NCI-H82 treated with DMSO at 0.1 percent for 48 hours (cell line): ENCODE measurements at regions not wholly inside any gene's neighbourhood (a gene's known extent, or its start where the extent isn't known, plus 50 kb on each side); places are given as distances from the start of the nearest gene placed in this dataset.

Source experiments
- DNase-seq: peaks from one replicate; lab custom pipeline; 2025; ENCODE audit not compliant: unreplicated experiment; lab: John Stamatoyannopoulos, UW

- DNase-seq, result no peak
These were observed 163.2 kb upstream of the RPL38 start for GRCh38 chr17:74040291-74040690.

GRCh38 chr17:74040729-74041128 lies 162.7 kb upstream of the RPL38 start:
- DNase-seq, result peak; percentile 84

DNA sequence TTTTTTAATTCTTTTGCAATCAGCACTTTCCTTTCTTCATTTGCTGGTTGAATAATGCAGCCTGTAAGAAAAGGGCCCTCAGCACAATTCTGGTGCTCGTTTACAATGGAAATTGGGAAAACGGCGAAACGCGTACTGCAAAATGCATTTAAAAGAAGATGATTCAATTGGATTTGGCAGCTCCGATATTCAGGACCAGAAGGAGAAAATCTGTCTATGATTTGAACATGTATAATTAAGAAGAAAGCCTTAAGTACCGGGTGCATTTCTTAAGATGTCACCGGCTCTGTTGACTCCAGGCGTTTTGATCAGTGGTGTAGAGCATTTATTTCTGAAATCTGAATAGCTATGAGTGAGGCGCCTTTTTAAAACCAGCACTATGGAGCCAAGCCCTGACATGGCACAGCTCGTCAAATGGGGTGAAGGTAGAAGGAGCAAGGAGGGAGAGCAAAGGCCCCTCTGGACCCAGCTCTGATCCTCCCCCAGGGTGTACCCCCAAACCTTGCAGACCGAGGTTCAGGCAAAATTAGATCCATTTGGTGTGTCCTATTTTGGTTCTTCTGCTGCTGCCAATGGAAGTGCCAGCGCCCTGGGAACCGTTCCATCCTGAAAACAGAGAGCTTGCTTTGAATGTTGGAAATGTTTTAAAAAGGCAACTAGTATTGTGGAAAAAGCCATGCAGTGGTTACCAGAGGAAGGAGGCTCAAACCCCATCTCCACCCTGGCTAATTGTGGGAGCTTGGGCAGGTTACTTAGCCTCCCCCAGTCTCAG lies 161.4 kb upstream of the RPL38 start:
- DNase-seq, result no peak

GRCh38 chr17:74042744-74043486 lies 160.6 kb upstream of the RPL38 start:
- DNase-seq, result no peak

DNA sequence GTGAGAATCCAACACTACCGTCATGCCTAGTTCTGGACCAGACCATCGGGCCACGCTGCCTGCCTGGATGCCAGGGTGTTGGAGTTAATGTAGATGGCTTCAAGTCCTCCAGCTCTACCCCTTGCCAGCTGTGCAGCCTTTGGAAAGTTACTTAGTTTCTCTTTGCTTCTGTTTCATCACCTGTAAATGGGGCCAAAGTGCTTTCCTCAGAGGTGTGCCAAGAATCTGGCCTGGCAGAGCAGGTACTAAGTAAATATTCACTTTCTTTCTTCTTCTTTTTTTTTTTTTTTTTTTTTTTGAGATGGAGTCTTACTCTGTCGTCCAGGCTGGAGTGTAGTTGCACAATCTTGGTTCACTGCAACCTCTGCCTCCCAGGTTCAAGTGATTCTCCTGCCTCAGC lies 159.5 kb upstream of the RPL38 start:
- DNase-seq, result no peak

DNA sequence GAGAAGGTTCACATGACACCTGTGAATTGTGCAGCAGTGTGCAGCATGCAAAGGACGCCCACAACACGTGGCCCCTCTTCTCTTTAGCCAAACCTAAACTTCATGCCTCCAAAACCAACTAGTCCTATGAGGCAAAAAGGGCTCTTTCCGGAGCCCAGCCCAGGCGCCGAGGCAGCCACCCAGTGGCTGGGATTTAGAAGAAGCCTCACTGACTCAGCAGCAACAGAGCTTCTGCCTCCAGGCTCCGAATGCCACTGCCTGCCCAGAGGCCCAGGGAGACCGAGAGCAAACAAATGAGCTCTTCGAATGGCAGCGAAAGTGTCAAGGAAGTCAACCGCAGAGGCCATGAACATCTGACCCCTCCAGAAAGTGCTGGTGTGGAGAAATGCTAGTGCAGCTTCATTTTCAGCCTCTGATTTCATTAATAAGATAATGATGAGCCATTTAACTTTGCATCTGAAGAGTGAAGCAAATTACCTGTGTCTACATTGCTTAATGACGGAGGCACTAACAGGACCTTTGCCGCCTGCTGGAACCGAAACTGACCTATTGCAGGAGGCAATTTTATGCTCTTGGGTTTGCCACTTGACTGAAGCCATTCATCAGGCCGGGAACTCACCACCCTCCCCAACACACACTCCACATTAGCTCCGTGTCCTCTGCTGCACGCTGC lies 157.7 kb upstream of the RPL38 start:
- DNase-seq, result no peak

GRCh38 chr17:74049167-74049966 lies 154.1 kb upstream of the RPL38 start:
- peak; percentile 69 for DNase-seq

GRCh38 chr17:74049967-74050458 lies 153.5 kb upstream of the RPL38 start:
- no peak for DNase-seq

GRCh38 chr17:74051348-74051747 lies 152.1 kb upstream of the RPL38 start:
- no peak for DNase-seq

GRCh38 chr17:74052993-74053711 lies 150.3 kb upstream of the RPL38 start:
- peak; percentile 86 for DNase-seq

GRCh38 chr17:74053712-74054078 lies 149.8 kb upstream of the RPL38 start:
- no peak for DNase-seq

DNA sequence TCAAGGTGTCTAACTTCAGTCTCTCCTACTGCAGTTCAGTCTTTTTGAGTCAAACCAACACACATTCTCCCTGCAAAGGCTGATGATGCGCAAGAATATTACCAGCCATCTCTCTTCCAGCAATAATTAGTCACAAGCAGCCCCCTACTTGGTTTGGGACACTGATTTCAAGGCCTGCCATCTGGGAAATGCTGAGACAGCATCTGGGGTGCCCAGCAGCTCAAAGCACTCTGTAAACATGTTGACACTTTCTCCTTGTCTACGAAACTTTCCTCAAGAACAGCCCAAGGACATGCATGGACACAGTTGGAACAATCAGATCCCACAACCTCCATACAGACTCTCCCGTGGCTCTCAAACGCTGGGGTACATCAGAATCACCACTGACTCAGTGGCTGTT lies 149.2 kb upstream of the RPL38 start:
- no peak for DNase-seq

DNA sequence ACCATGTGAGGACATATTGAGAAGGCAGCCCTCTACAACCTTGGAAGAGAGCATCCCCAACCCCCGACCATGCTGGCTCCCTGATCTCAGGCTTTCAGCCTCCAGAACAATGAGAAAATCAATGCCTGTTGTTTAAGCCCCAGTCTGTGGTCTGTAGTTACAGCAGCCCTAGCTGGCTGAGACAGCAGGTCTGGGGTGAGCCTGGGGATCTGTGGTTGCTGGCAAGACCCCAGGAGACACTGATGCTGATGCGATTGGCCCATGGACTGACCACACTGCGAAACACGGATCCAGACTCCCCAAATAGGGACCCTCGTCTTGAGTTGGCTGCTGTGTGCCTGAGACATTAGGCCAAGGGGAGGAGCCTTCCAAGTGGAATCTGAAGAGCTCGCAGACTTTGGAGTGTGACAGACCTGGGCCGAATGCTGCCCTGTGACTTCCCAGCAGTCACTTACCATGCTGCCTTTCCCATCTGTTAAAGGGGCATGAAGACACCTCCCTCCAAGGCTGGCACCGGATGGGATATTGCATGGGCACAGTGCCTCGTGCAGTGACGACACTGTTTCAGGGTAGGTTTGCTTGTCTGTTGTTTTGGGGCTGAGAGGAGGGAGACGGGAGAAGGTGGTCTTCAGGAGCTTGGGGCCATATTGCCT lies 147.8 kb upstream of the RPL38 start:
- DNase-seq, result peak; percentile 29

GRCh38 chr17:74059479-74060240 lies 143.8 kb upstream of the RPL38 start:
- no peak for DNase-seq

DNA sequence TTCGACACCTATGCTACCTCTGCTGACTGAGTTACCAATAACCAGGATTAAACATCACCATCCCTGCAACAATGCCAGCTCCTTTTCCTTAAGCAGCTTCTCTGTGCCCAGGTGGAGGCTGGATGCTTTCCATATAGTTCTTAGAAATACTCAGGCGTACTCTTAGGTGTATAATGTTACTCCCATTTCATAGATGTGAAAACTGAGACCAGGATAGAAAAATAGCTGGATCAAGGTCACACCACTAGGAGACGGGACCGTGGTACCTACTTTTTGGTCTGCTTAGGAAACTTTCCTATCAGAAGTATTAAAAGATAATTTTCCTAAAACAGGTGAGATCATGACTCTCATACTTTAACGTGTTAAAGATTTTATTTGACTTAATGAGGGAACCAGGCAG lies 141.7 kb upstream of the RPL38 start:
- DNase-seq, result no peak

DNA sequence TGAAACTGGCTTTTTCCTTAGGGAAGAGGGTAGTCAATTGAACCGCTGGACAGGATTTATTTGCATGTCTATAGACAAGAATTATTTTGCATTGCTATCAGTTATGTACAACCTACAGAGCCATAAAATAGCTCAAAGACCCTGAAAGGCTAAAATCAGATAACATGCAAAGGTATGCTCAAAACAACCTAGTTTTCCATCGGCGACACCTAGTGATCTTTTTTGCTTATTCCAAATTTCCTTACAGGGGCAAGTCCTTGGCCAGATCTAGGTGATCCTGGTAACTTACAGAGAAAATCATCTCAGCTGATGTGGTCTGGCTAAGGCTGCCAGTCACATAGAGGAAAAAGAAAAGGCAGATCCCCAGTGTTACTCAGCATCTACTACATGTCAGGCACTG lies 141.2 kb upstream of the RPL38 start:
- DNase-seq, result no peak

- DNase-seq, result no peak
These were observed 140.0 kb upstream of the RPL38 start for GRCh38 chr17:74063439-74063838.

- DNase-seq, result no peak
These were observed 133.1 kb upstream of the RPL38 start for GRCh38 chr17:74070374-74070773.

- no peak for DNase-seq
These were observed 132.3 kb upstream of the RPL38 start for GRCh38 chr17:74070998-74071679.
